ENCODE measurements at regions not wholly inside any gene's neighbourhood (a gene's known extent, or its start where the extent isn't known, plus 50 kb on each side); places are given as distances from the start of the nearest gene placed in this dataset.

GRCh38 chr16:13791095-13791494, 128.9 kb upstream of the ERCC4 start:
- TF ChIP-seq CTCF (IDR thresholded peaks at IDR 0.05) = no peak
- TF ChIP-seq POLR2A (IDR thresholded peaks at IDR 0.05) = no peak

Data from right lobe of liver (tissue), 4 donors.